GM18873 (cell line): ENCODE measurements at regions not wholly inside any gene's neighbourhood (a gene's known extent, or its start where the extent isn't known, plus 50 kb on each side); places are given as distances from the start of the nearest gene placed in this dataset.
A peak's percentile ranks its signal among the peaks of the same experiment; 100 is the strongest.

Experiments
- ATAC-seq: cut with Tn5 transposase; IDR thresholded peaks from one replicate; pipeline ENCODE4 v1.9.1; 2021; ENCODE audit warnings: mild to moderate bottlenecking, moderate library complexity, moderate number of reproducible peaks; ENCODE audit not compliant: unreplicated experiment, low FRiP score

DNA sequence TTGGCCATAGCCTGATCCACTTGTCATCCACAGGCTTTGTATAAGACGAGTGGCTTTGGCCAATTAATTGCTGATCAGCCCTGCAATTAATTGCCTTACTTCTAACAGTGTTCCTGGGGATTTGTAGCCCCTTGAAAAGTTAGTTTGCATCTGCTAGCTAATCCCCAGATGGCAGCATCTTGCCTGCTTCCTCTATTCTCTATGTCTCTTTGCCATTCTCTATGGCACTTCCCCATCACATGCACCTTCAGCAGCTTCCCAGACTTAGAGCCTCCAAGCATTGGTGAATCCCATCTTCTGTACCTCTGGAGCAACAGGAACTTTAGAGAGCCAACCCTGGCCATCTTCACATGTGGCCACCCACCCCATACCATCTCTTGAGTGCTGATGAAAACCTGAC is 197.0 kb upstream of the DMAC1 start:
- ATAC-seq = no peak

GRCh38 chr9:7988644-7989280 is 189.2 kb upstream of the DMAC1 start:
- ATAC-seq = no peak

- no peak for ATAC-seq
Measured at GRCh38 chr9:7984692-7985091, 185.1 kb upstream of the DMAC1 start.

- ATAC-seq = no peak
Measured at GRCh38 chr9:7984203-7984602, 184.6 kb upstream of the DMAC1 start.

DNA sequence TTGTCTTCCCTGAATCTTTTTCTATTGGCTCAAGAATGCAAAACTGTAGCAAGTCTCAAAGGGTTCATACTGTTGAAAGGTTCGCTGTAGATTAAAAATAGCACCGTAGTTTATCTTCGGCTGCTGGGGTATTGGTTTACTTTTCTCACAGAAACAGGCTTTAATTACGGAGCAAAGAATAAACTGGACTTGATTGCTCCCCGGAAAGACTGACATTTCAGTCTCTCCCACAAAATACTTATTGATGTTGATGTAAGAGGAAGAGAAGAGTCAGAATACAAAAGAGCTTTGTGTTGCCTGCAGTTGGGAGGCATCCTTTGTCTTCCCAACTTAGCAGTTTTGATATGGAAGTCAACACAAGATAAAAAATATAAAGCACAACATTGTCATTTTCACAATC is 183.9 kb upstream of the DMAC1 start:
- no peak for ATAC-seq

DNA sequence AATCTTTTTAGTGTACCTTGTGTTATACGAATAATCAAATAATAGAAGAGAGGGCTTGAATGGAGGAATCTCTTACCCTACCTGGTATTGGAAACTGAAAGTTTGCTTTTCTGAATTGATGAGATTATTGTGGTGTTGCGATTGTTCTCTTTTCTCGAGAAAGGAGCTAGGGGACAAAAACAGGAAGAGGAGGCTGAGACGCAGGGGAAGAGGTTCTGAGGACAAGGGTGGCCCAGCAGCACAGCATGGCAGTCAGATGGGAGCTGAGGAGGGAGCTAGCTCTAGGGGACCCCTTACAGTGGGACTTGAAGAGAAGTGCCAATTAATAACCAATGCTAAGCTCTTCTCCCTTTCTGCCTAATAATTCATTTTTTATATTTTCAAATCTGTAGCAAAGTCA is 183.3 kb upstream of the DMAC1 start:
- ATAC-seq = no peak

DNA sequence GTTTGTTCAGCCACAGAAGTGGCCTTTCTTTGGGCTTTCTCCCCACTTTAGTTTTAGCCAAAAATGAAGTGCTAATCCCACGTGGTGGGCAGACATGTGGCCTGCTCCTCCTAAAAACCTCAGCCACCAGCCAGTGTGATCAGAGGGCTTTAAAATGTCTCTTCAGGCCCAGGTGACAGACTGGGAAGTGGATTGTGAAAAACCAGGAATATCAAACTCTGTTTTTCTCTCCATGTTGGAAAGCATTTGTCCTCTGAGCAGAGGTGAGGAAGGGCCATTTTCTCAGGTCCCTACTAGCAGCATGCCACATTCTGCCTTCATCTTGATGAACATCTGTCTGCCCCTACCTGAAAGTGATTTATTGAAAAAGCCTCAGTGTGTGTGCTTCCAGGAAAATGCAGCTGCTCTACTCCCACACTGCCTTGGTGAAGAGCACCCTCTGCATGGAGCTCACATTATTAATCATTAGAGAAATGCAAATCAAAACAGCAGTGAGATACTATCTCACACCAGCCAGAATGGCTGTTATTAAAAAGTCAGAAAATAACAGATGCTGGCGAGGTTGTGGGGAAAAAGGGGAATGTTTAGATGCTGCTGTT is 181.2 kb upstream of the DMAC1 start:
- no peak for ATAC-seq

DNA sequence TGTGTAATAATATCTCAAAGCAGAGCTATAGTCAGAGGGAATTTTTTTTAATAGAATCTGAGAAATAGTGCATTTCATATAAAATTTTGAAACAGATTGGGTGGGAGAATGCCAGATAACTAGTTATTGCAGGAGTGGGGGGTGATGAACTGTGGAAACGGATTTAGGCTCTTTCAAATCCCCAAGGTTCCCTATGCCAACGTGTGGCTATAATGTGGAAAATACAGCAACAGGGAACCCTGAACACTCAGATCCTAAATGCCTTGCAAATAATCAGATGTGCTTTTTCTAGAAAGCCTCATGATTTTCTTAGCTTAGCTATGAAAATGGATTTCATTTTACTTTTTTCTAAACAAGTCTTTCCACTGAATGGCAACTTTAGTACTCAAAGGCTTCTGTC is 180.5 kb upstream of the DMAC1 start:
- no peak for ATAC-seq

DNA sequence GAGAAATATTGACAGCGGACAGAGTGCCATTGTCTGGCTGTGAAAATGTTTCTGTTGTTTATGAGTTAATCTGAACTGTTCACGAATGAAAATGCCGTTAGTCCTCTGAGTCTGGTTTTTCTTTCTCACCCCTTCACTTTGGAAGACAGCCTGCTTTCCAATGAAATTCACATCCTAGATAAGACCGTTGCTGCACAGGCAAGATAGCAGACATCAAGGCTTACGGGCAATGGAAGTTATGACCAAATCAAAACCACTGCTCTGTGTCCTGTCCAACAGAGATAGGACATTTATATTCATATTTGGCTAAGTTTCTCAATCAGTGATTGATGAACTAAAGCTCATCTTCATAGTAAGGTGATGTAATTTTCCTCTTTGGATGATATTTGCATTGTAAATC is 180.0 kb upstream of the DMAC1 start:
- no peak for ATAC-seq

- ATAC-seq = no peak
Measured at GRCh38 chr9:7977586-7977985, 178.0 kb upstream of the DMAC1 start.

- no peak for ATAC-seq
Measured at GRCh38 chr9:7976856-7977255, 177.3 kb upstream of the DMAC1 start.

GRCh38 chr9:7976167-7976755 is 176.7 kb upstream of the DMAC1 start:
- peak; percentile 98 for ATAC-seq

- no peak for ATAC-seq
Measured at GRCh38 chr9:7975336-7975735, 175.8 kb upstream of the DMAC1 start.

- ATAC-seq = no peak
Measured at GRCh38 chr9:7974335-7974960, 174.9 kb upstream of the DMAC1 start.

- ATAC-seq = no peak
Measured at GRCh38 chr9:7973123-7973522, 173.5 kb upstream of the DMAC1 start.

- no peak for ATAC-seq
Measured at GRCh38 chr9:7970681-7971330, 171.2 kb upstream of the DMAC1 start.

- no peak for ATAC-seq
Measured at GRCh38 chr9:7968687-7969086, 169.1 kb upstream of the DMAC1 start.

DNA sequence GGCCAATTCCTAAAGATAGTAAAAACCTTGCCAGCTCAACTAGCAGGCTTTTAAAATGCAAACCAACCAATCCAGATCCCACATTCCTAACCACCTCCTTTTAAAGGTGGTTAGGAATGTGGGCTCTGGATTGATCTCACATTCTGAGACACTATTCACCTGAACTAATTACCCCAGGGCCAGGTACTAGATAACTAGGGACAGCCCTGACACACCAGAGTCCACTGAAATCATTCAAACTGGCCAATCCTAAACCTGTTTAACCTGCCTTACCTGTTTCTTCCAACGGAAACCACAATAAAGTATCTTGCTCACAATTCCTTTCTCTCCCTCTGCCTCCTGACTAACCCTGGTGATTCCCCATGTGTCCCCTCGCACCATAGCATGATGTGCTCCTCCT is 168.3 kb upstream of the DMAC1 start:
- no peak for ATAC-seq

DNA sequence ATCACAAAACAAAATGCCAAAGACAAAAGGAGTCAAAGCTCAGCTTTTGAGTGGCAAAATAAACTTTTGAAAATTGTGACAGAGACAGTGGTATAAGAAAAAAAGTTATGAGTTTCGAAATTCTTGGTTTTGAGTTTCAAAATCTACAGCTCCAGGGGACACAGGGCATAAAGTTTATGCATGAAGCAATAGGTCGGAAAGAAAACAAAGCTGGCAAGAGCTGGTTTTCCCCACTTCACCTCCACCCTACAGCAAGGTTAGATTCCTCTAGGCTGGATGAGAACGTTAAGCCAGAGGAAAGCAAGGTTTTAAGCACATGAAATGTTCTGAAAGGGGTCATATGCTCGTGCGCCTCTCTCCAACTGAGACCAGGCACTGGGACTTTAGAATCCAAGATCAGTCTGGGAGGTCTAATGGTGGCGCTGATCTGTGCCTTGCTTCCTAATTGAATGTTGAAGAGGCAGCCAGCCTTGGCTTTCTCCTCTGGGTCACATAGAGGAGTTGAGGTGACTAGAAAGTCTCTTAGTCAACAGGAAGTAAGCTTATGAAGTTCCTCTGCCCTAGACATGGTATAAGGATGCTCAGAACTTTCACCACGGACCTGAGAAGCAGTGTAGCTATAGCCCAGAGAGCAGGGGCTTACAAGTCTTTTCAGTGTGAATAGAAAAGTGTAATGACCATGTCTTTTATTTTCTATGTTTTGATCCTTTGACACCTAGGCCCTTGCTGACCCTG is 167.7 kb upstream of the DMAC1 start:
- no peak for ATAC-seq

DNA sequence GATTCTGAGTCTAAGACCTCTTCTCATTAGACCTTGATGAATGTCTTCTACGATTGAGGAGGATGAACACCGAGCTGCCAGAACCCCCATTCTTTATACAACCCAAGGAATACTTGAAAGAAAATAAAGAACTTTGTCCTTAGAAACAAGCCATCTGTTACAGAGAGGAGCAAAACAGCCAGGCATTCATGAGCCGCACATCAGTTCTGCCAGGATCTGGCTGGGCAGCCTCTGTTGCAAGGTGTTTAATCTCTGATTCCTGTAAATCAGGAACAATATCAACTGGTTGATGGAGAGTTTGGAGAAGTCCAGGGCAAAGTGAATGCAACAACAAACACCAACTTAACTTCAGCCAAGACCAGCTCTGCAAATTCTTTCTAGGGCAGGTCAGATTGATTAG is 165.5 kb upstream of the DMAC1 start:
- ATAC-seq = no peak

GRCh38 chr9:7963026-7963425 is 163.4 kb upstream of the DMAC1 start:
- no peak for ATAC-seq
